IPS-NIHi7 (cell line): ENCODE measurements at regions not wholly inside any gene's neighbourhood (a gene's known extent, or its start where the extent isn't known, plus 50 kb on each side); places are given as distances from the start of the nearest gene placed in this dataset.

Experiments used
- DNase-seq: peaks from one replicate; pipeline ENCODE4 v3.0.0; 2012; ENCODE audit warnings: mixed read lengths; ENCODE audit errors: extremely low spot score

- DNase-seq, result no peak
These were observed 119.7 kb upstream of the RAD23B start for GRCh38 chr9:107163370-107163769.

- DNase-seq, result no peak
These were observed 113.3 kb upstream of the RAD23B start for GRCh38 chr9:107169796-107170195.

DNA sequence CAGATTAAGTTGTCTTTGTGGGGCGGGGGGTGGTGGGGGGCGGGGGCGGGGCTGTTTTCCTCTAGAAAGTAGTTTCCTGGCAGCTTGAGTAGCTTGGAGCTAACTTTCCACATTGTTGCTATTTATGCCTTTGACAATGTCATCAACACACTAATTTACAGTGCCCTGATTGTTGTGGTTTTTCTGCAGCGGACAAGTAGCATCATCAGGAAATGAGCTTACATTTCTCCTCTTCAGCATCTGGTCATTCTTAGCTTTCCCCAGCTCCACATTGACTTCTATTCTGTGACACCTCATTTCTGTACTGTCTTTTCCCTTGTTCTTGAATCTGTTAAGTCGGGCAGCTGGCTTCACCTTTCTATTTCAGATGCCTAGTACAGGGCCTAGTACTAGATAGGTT lies 112.3 kb upstream of the RAD23B start:
- DNase-seq, result no peak

- DNase-seq, result peak; percentile 78
These were observed 110.7 kb upstream of the RAD23B start for GRCh38 chr9:107172160-107172978.

- no peak for DNase-seq
These were observed 110.1 kb upstream of the RAD23B start for GRCh38 chr9:107172979-107173347.

DNA sequence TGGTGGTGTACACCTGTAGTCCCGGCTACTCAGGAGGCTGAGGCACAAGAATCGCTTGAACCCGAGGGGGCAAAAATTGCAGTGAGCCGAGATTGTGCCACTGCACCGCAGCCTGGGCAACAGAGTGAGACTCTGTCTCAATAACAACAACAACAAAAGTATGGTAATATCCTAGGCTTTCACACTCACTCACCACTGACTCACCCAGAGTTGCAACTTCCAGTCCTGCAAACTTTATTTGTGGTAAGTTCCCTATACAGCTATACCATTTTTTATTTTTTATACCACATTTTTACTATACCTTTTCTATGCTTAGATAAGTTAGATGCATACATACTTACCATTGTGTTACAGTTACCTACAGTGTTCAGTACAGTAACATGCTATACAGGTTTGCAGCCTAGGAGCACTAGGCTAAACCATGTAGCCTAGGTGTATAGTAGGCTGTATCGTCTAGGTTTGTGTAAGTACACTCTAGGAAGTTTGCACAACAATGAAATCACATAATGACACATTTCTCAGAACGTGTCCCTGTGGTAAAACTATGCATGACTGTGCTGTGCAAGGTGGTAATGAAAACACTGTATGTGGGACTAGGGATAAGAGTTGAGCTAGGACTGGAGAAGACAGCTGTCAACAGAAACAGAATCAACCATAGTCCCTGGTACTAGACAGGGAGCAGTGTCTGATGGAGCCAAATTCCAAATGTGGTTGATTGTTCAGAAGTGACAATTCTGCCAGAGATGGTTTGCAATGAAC lies 109.5 kb upstream of the RAD23B start:
- DNase-seq, result no peak

- no peak for DNase-seq
These were observed 108.6 kb upstream of the RAD23B start for GRCh38 chr9:107174441-107174840.

GRCh38 chr9:107175041-107175440 lies 108.0 kb upstream of the RAD23B start:
- no peak for DNase-seq

DNA sequence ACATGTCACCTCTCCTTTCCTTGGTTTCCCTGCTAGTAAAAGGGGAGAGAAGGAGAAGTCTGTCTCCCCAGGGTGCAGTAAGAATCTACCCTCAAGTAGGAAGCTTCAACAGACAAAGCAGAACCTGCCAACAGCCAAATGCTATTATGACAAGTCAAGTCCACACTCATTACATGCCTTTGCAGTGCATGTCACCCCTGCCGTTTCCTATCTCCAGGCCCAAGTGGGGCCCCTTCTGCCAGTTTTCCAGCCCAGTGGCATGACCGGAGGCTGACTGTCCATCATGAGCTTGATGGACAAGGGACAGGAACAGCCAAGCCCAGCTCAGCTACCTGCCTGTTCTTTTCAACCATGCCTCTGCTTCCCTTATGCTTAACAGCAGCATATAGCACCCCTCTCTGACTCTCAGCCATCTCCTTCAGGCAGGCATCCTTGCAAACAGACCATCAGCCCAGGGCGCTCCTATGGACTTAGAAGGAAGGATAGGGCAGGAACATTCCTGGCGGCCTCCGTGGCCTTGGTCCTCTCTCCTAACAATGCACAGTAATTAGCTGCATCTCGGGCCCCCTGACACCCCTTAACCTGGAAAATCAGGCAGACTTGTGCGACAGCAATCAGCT lies 107.2 kb upstream of the RAD23B start:
- no peak for DNase-seq

DNA sequence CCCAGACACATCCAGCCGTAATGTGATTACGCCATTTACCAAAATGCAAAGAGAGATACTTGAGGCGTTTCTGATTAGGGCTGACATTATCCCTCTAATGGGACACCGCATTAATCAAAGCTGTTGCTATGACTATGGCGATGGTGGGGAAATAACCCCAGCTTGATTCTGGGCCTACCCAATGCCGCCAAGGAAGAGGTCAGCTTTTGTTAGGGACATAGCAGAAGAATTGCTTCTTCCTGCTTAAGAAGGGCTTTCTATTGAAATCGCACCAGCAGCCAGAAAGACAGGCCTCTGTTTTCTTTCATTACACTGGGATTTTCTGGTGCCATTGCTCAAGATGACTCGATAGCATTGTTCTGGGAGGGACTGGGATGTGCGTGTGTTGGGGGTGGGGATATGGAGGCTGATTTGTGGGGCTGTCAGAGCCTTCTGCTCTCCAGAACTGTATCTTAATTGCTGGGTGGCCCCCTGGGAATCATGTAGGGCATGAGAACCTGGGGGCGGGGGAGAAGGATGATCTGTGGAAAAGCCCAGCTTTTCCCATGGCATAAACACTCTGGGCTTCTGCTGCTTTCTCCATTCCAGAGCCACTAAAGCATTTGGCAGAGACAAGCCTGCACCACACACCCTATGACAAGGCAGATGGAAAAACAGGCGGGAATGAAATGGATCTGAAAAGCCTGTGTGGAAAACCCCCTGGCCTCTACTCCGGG lies 106.5 kb upstream of the RAD23B start:
- no peak for DNase-seq

DNA sequence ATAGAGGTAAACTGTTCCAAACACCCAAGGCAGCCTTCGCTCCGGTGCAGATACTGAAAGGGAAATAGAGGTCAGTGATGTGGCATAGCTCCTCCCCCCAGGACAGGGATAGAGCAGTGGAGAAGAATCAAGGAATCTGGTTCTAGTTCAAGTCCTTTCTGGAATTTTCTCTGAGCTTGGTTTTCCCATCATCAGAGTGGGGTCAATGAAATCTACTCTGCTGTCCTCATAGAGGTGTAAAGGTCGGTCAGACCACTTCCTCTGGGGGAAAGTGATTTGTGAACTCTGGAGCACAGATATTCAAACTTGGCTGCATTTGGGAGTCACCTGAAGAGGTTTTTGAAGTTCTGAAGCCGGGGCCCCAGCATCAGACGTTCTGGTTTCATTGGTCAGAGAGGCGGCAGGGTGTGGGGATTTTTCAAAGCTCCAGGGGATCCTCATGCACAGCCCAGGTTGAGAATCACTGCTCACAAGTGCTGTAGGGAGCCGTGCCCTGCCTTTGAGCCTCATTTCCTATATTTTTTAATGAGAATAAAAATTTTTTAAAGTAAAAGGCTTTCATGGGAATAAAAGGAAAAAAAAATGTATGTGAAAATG lies 105.7 kb upstream of the RAD23B start:
- DNase-seq, result no peak

DNA sequence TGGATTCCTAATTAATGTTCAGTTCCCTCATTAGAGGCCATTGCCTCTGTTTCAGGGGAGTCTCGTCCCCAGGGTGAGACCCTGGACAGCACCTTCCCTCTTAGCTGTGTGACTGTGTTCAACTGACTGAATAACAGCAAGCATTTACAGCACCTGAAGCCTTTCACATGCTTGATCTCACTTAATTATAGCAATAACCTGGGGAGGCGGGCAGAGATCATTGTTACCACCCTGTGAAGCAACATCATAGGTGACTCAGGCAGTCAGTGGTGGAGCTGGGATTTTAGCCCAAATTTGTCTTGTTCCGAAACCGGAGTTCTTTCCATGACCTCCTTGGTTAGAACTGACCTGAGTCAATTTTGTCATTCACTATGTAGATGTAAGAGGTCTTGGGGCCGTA lies 105.2 kb upstream of the RAD23B start:
- DNase-seq, result no peak

DNA sequence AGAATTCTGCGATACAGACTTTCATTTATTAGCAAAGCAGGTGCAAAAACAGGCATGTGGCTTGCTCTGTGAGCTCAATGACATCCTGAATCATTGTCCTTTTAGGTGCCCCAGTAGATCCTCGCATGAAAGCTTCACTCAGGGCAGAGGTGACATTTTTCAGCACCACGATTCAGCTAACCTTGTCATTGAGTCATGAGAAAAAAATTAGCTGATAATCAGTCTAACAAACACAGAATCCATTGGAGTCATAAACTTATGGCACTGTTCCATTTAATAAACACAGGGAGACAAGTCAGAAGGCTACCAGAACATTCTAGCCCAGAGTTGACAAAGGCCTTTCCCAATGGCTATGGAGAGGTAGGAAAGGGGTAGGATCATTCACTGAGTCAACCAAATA lies 104.8 kb upstream of the RAD23B start:
- no peak for DNase-seq

DNA sequence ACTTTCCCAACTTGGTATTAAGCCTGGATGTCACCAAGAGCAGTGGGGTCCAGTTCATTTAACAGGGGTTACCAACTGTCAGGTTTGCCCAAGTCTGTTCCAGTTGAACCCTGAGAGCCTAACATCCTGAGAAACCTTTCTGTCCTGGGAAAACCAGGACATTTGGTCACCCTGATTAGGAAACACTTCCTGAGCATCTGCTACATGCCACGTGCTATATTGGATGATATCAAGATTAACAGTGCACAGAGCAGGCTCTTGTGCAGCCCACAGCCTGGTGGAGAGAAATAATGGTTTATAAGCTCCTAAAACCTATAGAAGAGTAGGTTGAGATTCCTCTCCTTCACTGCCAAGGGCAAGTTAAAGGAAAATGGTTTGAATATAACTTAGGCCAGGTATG lies 102.9 kb upstream of the RAD23B start:
- DNase-seq, result no peak

GRCh38 chr9:107183176-107183575 lies 99.9 kb upstream of the RAD23B start:
- DNase-seq, result no peak

- no peak for DNase-seq
These were observed 94.7 kb upstream of the RAD23B start for GRCh38 chr9:107188376-107188775.

GRCh38 chr9:107190061-107190935 lies 92.8 kb upstream of the RAD23B start:
- peak; percentile 25 for DNase-seq

GRCh38 chr9:107190936-107191290 lies 92.2 kb upstream of the RAD23B start:
- no peak for DNase-seq

GRCh38 chr9:107193251-107193650 lies 89.8 kb upstream of the RAD23B start:
- DNase-seq, result no peak

DNA sequence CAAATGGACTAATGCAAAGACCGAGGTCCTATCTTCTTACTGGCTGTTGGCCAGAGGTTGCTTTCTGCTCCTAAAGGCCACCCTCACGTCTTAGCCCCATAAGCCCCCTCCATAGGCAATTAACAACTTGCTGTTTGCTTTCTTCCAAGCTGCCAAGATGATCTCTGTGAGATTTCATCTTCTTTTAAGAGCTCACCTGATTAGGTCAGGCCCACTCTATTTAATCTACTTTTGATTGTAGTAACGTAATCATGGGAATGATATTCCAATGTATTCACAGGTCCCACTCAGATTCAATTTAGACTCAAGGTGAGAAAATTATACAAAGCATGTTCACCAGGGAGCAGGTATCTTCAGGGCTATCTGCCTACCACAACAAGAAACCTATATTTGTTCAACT lies 84.4 kb upstream of the RAD23B start:
- DNase-seq, result no peak

- DNase-seq, result no peak
These were observed 75.0 kb upstream of the RAD23B start for GRCh38 chr9:107208121-107208520.
